ENCODE measurements at regions not wholly inside any gene's neighbourhood (a gene's known extent, or its start where the extent isn't known, plus 50 kb on each side); places are given as distances from the start of the nearest gene placed in this dataset.

- H3K9me2 ChIP-seq (replicated peaks; ENCODE audit: low read length), result no peaks in the 10 kb centered on the region
- H3K9me3 ChIP-seq (ENCODE audit: low read length), result no peaks in the 10 kb centered on the region
- no peak overlapping the region for H3K4me2 ChIP-seq (ENCODE audit: low read length)
- no peak overlapping the region for H3K27ac ChIP-seq (ENCODE audit: low read length)
- CTCF ChIA-PET, result no interaction called here
- H3K9ac ChIP-seq (ENCODE audit: low read length), result no peak overlapping the region
- no peaks in the 10 kb centered on the region for H3K27me3 ChIP-seq (ENCODE audit: low read length)
- no peaks in the 10 kb centered on the region for H3K4me1 ChIP-seq (ENCODE audit: insufficient read depth, low read length)
- TF ChIP-seq CTCF (conservative IDR thresholded peaks at IDR 0.05; ENCODE audit: low read depth, low read length) (no peak), EZH2phosphoT487 (IDR thresholded peaks at IDR 0.05; ENCODE audit: borderline replicate concordance, low read length) (no peak), EZH2 (IDR thresholded peaks at IDR 0.05; ENCODE audit: low read length, unreplicated experiment) (no peak)
- POLR2A ChIA-PET (ENCODE audit: unreplicated experiment), result no interaction called here
- intact Hi-C loops (cut with micrococcal nuclease), result no loop called here
- no peaks in the 10 kb centered on the region for H3K79me2 ChIP-seq (ENCODE audit: low read length)
- ATAC-seq, result no peak
- no peak for DNase-seq
- BruUV-seq (replicated peaks), result no TSS peak
- H3F3A ChIP-seq (ENCODE audit: low read length, unreplicated experiment), result no peaks in the 10 kb centered on the region
- no peaks in the 10 kb centered on the region for H3K36me3 ChIP-seq (ENCODE audit: low read depth, low read length)
- H3K4me3 ChIP-seq (ENCODE audit: low read length), result no peak overlapping the region
- no peaks in the 10 kb centered on the region for H4K20me1 ChIP-seq (ENCODE audit: low read length)
- no peak overlapping the region for H2AFZ ChIP-seq (ENCODE audit: low read length)
Observed at GRCh38 chr10:130843051-130843653, 468.4 kb downstream of the TCERG1L start.

- TF ChIP-seq EZH2phosphoT487 (IDR thresholded peaks at IDR 0.05; ENCODE audit: borderline replicate concordance, low read length), result no peak
- no peak for TF ChIP-seq EZH2 (IDR thresholded peaks at IDR 0.05; ENCODE audit: low read length, unreplicated experiment)
- TF ChIP-seq CTCF (conservative IDR thresholded peaks at IDR 0.05; ENCODE audit: low read depth, low read length), result no peak
- H3K9me3 ChIP-seq (ENCODE audit: low read length), result no peaks in the 10 kb centered on the region
- H2AFZ ChIP-seq (ENCODE audit: low read length), result no peak overlapping the region
- H3K27ac ChIP-seq (ENCODE audit: low read length), result no peak overlapping the region
- H3K9me2 ChIP-seq (replicated peaks; ENCODE audit: low read length), result no peaks in the 10 kb centered on the region
- no peaks in the 10 kb centered on the region for H4K20me1 ChIP-seq (ENCODE audit: low read length)
- H3K27me3 ChIP-seq (ENCODE audit: low read length), result no peaks in the 10 kb centered on the region
- no peaks in the 10 kb centered on the region for H3F3A ChIP-seq (ENCODE audit: low read length, unreplicated experiment)
- H3K36me3 ChIP-seq (ENCODE audit: low read depth, low read length), result no peaks in the 10 kb centered on the region
- H3K79me2 ChIP-seq (ENCODE audit: low read length), result no peaks in the 10 kb centered on the region
- no peak for ATAC-seq
- DNase-seq, result no peak
- no TSS peak for BruUV-seq (replicated peaks)
- CTCF ChIA-PET, result no interaction called here
- H3K9ac ChIP-seq (ENCODE audit: low read length), result no peak overlapping the region
- no peaks in the 10 kb centered on the region for H3K4me1 ChIP-seq (ENCODE audit: insufficient read depth, low read length)
- intact Hi-C loops (cut with micrococcal nuclease), result no loop called here
- no peak overlapping the region for H3K4me3 ChIP-seq (ENCODE audit: low read length)
- no peak overlapping the region for H3K4me2 ChIP-seq (ENCODE audit: low read length)
- POLR2A ChIA-PET (ENCODE audit: unreplicated experiment), result no interaction called here
Observed at GRCh38 chr10:130844310-130844709, 467.2 kb downstream of the TCERG1L start.

- no peak for TF ChIP-seq EZH2phosphoT487 (IDR thresholded peaks at IDR 0.05; ENCODE audit: borderline replicate concordance, low read length)
- no peak for TF ChIP-seq EZH2 (IDR thresholded peaks at IDR 0.05; ENCODE audit: low read length, unreplicated experiment)
- no peak for TF ChIP-seq CTCF (conservative IDR thresholded peaks at IDR 0.05; ENCODE audit: low read depth, low read length)
- no peak for DNase-seq
- H3K4me2 ChIP-seq (ENCODE audit: low read length), result no peak overlapping the region
- no peaks in the 10 kb centered on the region for H3F3A ChIP-seq (ENCODE audit: low read length, unreplicated experiment)
- POLR2A ChIA-PET (ENCODE audit: unreplicated experiment), result no interaction called here
- no peak overlapping the region for H3K9ac ChIP-seq (ENCODE audit: low read length)
- CTCF ChIA-PET, result no interaction called here
- no peak overlapping the region for H2AFZ ChIP-seq (ENCODE audit: low read length)
- no peaks in the 10 kb centered on the region for H3K9me2 ChIP-seq (replicated peaks; ENCODE audit: low read length)
- intact Hi-C loops (cut with micrococcal nuclease), result no loop called here
- ATAC-seq, result no peak
- no peaks in the 10 kb centered on the region for H3K79me2 ChIP-seq (ENCODE audit: low read length)
- H3K4me3 ChIP-seq (ENCODE audit: low read length), result no peak overlapping the region
- no peaks in the 10 kb centered on the region for H3K4me1 ChIP-seq (ENCODE audit: insufficient read depth, low read length)
- H3K36me3 ChIP-seq (ENCODE audit: low read depth, low read length), result no peaks in the 10 kb centered on the region
- no peaks in the 10 kb centered on the region for H3K9me3 ChIP-seq (ENCODE audit: low read length)
- H4K20me1 ChIP-seq (ENCODE audit: low read length), result no peaks in the 10 kb centered on the region
- no TSS peak for BruUV-seq (replicated peaks)
- H3K27ac ChIP-seq (ENCODE audit: low read length), result no peak overlapping the region
- H3K27me3 ChIP-seq (ENCODE audit: low read length), result no peaks in the 10 kb centered on the region
Observed at GRCh38 chr10:130847170-130847569, 464.4 kb downstream of the TCERG1L start.
